ENCODE measurements at regions not wholly inside any gene's neighbourhood (a gene's known extent, or its start where the extent isn't known, plus 50 kb on each side); places are given as distances from the start of the nearest gene placed in this dataset.

GRCh38 chr11:25886036-25886435 is 445.9 kb upstream of the ANO3 start:
- TF ChIP-seq POLR2A (IDR thresholded peaks at IDR 0.05; ENCODE audit: low read depth) (no peak), CTCF (IDR thresholded peaks at IDR 0.05) (no peak), POLR2AphosphoS5 (IDR thresholded peaks at IDR 0.05) (no peak)
